ENCODE measurements at regions not wholly inside any gene's neighbourhood (a gene's known extent, or its start where the extent isn't known, plus 50 kb on each side); places are given as distances from the start of the nearest gene placed in this dataset.

DNA sequence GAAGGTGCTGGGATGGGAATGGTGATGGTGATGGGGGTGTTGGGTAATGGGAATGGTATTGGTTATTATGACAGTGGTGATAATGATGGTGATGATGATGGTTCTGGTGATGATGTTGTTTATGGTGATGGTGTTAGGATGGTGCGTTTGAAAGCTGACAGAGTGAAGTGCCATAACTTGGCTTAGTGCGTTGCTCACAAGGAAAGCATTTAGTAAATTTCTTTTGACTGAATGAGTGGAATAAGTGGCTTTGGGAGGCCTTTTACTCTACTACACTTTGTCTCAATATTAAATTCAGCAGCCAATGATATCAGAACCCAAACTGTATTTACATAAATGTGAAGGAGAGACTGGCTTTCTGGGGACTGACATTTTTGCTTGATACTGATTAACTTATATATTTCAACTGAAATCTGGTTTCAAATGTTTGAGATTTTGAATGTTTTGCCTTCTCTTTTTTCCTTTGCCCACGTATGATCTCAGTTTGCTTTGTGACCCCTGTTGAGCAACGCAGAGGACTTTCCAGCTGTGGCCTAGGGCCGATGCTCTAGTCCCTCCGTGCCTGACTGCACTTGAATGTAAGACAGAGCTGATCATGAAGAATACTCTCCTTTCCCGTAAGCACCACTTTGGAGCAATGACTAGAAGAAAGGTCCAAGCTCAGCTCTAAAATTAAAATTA, 128.5 kb upstream of the SH3BP4 start:
- DNase-seq (ENCODE audit: low spot score): no peak
- TF ChIP-seq, protein P1, sequence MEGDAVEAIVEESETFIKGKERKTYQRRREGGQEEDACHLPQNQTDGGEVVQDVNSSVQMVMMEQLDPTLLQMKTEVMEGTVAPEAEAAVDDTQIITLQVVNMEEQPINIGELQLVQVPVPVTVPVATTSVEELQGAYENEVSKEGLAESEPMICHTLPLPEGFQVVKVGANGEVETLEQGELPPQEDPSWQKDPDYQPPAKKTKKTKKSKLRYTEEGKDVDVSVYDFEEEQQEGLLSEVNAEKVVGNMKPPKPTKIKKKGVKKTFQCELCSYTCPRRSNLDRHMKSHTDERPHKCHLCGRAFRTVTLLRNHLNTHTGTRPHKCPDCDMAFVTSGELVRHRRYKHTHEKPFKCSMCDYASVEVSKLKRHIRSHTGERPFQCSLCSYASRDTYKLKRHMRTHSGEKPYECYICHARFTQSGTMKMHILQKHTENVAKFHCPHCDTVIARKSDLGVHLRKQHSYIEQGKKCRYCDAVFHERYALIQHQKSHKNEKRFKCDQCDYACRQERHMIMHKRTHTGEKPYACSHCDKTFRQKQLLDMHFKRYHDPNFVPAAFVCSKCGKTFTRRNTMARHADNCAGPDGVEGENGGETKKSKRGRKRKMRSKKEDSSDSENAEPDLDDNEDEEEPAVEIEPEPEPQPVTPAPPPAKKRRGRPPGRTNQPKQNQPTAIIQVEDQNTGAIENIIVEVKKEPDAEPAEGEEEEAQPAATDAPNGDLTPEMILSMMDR (IDR thresholded peaks at IDR 0.05; ENCODE audit: borderline replicate concordance, control extremely low read depth, extremely low read depth, insufficient read depth, missing control alignments): no peak
- in situ Hi-C loops (cut with MboI; ENCODE audit: low sequenced_read_pairs, unreplicated experiment): no loop called here

DNA sequence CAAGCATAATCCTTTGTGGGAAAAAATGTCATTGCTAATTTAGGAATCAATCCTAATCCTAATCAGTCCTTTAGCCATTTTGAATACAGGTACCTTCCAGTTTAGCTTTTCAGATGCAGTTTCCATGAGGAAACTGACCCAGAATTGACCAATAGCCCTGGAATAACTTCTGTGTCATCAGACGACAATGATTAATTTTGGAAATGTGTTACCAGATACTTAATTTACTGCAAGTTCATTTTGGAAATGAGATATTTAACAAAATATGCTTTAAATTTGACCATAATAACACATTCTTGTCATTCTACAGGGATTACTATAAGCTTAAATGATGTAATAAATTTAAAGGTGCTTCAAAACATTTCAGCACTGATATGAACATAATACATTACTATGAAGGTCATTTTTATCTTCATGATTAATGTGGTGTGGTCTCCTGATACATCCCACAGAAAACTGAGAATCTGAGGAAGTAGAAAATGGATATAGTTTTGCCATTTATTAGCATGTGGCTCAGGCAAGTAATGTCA, 129.8 kb upstream of the SH3BP4 start:
- no peak for DNase-seq (ENCODE audit: low spot score)
- in situ Hi-C loops (cut with MboI; ENCODE audit: low sequenced_read_pairs, unreplicated experiment): no loop called here
- TF ChIP-seq, protein P1 (IDR thresholded peaks at IDR 0.05; ENCODE audit: borderline replicate concordance, control extremely low read depth, extremely low read depth, insufficient read depth, missing control alignments): no peak

DNA sequence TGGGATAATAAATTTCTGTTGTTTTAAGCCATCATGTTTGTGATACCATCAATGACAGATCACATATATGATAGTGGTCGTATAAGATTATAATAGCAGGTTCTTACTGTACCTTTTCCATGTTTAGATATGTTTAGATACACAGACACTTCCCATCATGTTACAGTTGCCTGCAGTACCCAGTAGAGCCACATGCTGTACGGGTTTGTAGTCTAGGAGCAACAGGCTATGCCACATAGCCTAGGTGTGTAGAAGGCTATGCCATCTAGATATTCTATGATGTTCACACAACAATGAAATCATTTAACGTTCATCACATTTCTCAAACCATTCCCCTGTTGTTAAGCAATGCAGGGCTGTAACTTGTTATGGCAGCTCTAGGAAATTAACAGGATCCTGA, 132.9 kb upstream of the SH3BP4 start:
- in situ Hi-C loops (cut with MboI; ENCODE audit: low sequenced_read_pairs, unreplicated experiment): no loop called here
- DNase-seq (ENCODE audit: low spot score): no peak
- TF ChIP-seq, protein P1 (IDR thresholded peaks at IDR 0.05; ENCODE audit: borderline replicate concordance, control extremely low read depth, extremely low read depth, insufficient read depth, missing control alignments): no peak

DNA sequence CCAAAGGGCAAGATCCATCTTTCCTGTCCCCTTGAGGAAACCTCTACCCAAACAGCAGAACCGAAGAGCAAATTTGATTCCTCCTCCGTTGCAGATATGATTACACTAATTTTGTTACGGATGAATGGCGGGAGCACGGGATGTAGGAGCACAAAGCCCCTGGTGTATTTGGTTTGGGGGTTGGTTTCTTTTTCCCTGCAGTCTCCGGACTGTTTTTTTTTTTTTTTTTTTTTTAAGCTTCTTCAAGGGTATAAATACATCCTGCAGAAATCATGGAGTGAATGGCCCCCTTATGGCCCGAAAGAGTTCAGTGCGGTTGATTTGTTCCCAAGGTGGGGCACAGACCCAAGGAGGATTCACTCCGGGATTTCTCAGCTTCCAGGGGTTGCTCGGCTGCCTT, 135.3 kb upstream of the SH3BP4 start:
- DNase-seq (ENCODE audit: low spot score): no peak
- TF ChIP-seq, protein P1 (IDR thresholded peaks at IDR 0.05; ENCODE audit: borderline replicate concordance, control extremely low read depth, extremely low read depth, insufficient read depth, missing control alignments): no peak
- in situ Hi-C loops (cut with MboI; ENCODE audit: low sequenced_read_pairs, unreplicated experiment): no loop called here

DNA sequence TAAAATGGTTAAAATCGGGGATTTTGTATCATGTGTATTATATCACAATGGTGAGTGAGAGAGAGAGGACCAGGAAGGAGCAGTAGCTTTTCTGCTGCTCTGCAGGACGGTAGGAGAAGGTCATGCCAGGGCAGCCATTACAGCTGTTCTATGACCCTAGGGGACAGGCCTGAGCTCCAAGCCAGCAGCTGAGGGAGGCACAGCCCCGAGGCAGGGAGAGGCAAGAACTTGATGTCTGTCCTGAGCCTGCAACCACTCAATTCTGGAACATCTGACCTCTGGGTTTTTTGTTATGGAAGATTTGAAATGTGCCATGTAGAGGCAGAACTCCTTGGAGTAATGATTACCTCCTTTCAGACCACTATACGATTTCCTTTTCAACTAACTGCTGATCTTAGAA, 135.8 kb upstream of the SH3BP4 start:
- TF ChIP-seq, protein P1 (IDR thresholded peaks at IDR 0.05; ENCODE audit: borderline replicate concordance, control extremely low read depth, extremely low read depth, insufficient read depth, missing control alignments): no peak
- in situ Hi-C loops (cut with MboI; ENCODE audit: low sequenced_read_pairs, unreplicated experiment): no loop called here
- DNase-seq (ENCODE audit: low spot score): no peak

DNA sequence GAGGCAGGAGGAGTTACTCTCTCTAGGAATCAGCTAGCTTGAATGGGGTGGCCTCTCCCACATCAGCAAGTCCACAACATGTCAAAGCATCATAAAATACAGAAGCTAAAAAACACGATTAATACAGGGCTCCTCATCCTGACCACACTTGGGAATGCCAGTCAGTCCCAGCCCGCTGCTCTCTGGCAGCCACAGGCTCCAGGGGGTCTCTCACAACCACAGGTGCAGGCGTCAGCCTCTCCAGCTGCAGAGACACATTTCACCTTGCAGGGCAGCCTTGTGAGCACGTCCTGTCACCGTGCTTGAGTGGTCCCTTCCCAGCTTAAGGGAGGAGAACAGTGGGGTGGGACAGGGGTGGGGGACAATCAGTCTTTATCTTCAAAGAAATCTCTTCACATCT, 137.4 kb upstream of the SH3BP4 start:
- TF ChIP-seq, protein P1 (IDR thresholded peaks at IDR 0.05; ENCODE audit: borderline replicate concordance, control extremely low read depth, extremely low read depth, insufficient read depth, missing control alignments): no peak
- DNase-seq (ENCODE audit: low spot score): no peak
- in situ Hi-C loops (cut with MboI; ENCODE audit: low sequenced_read_pairs, unreplicated experiment): no loop called here

All from GM13976 (cell line).